ENCODE measurements at regions not wholly inside any gene's neighbourhood (a gene's known extent, or its start where the extent isn't known, plus 50 kb on each side); places are given as distances from the start of the nearest gene placed in this dataset.

GRCh38 chr6:3527651-3527977, 70.8 kb upstream of the SLC22A23 start:
- no peak for DNase-seq (ENCODE audit: low read depth, low spot score)

- DNase-seq (ENCODE audit: low read depth, low spot score) = peak; percentile 49
These were observed 70.3 kb upstream of the SLC22A23 start for GRCh38 chr6:3526962-3527650.

- DNase-seq (ENCODE audit: low read depth, low spot score) = no peak
These were observed 69.1 kb upstream of the SLC22A23 start for GRCh38 chr6:3525915-3526314.

- no peak for DNase-seq (ENCODE audit: low read depth, low spot score)
These were observed 67.6 kb upstream of the SLC22A23 start for GRCh38 chr6:3524456-3524855.

GRCh38 chr6:3523966-3524365, 67.1 kb upstream of the SLC22A23 start:
- no peak for DNase-seq (ENCODE audit: low read depth, low spot score)

GRCh38 chr6:3523271-3523670, 66.4 kb upstream of the SLC22A23 start:
- no peak for DNase-seq (ENCODE audit: low read depth, low spot score)

GRCh38 chr6:3522561-3523260, 65.9 kb upstream of the SLC22A23 start:
- DNase-seq (ENCODE audit: low read depth, low spot score) = no peak

GRCh38 chr6:3520281-3521230, 63.7 kb upstream of the SLC22A23 start:
- DNase-seq (ENCODE audit: low read depth, low spot score) = no peak

- DNase-seq (ENCODE audit: low read depth, low spot score) = peak; percentile 86
These were observed 61.7 kb upstream of the SLC22A23 start for GRCh38 chr6:3518356-3519190.

- no peak for DNase-seq (ENCODE audit: low read depth, low spot score)
These were observed 60.5 kb upstream of the SLC22A23 start for GRCh38 chr6:3517350-3517749.

GRCh38 chr6:3516092-3516491, 59.2 kb upstream of the SLC22A23 start:
- no peak for DNase-seq (ENCODE audit: low read depth, low spot score)

GRCh38 chr6:3515669-3516068, 58.8 kb upstream of the SLC22A23 start:
- no peak for DNase-seq (ENCODE audit: low read depth, low spot score)

GRCh38 chr6:3513416-3513815, 56.6 kb upstream of the SLC22A23 start:
- DNase-seq (ENCODE audit: low read depth, low spot score) = no peak

- DNase-seq (ENCODE audit: low read depth, low spot score) = peak; percentile 72
These were observed 56.0 kb upstream of the SLC22A23 start for GRCh38 chr6:3512832-3513231.

GRCh38 chr6:3510617-3511016, 53.8 kb upstream of the SLC22A23 start:
- DNase-seq (ENCODE audit: low read depth, low spot score) = no peak

- no peak for DNase-seq (ENCODE audit: low read depth, low spot score)
These were observed 53.3 kb upstream of the SLC22A23 start for GRCh38 chr6:3510178-3510577.

- no peak for DNase-seq (ENCODE audit: low read depth, low spot score)
These were observed 52.5 kb upstream of the SLC22A23 start for GRCh38 chr6:3509336-3509735.

- no peak for DNase-seq (ENCODE audit: low read depth, low spot score)
These were observed 50.0 kb upstream of the SLC22A23 start for GRCh38 chr6:3506751-3507383.
